ENCODE measurements at regions not wholly inside any gene's neighbourhood (a gene's known extent, or its start where the extent isn't known, plus 50 kb on each side); places are given as distances from the start of the nearest gene placed in this dataset.

DNA sequence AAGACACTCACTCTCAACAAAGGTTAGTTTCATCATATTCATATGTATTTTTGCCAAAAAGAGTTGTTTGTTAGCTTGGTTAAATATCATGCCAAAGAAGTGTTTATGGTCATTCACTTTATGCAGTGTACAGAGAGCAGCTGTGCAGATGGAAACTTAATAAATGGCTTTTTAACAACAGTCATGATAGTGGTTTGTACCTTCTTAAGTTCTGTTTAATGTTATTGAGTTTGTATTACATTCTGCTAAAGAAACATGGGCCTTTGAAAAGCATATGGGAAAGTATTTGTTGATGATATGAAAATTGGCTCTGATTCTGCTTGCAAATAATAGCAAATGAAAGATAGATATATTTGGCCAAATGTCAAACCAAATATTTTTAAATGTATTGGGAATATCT is 607.3 kb downstream of the NCAM2 start:
- DNase-seq: no peak

GRCh38 chr21:21606041-21606440 is 607.8 kb downstream of the NCAM2 start:
- no peak for DNase-seq

DNA sequence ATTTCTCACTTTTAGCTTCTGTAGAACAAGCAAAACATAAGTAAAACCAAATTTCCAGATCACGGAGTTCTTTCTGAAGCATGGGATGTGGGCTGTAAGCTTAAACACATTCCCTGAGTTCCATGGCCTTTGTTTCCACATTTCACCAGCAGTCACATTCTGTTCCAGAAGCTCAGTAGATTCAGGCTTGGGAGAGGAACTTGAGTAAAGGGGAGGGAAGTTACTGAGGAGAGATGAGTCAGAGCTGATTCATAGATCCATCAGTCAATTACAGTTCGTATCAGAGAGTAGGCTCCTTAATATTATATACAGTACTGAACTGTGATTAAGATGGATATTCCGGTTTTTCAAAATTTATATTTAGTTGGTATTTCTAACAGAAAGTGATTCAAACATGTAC is 614.3 kb downstream of the NCAM2 start:
- no peak for DNase-seq

DNA sequence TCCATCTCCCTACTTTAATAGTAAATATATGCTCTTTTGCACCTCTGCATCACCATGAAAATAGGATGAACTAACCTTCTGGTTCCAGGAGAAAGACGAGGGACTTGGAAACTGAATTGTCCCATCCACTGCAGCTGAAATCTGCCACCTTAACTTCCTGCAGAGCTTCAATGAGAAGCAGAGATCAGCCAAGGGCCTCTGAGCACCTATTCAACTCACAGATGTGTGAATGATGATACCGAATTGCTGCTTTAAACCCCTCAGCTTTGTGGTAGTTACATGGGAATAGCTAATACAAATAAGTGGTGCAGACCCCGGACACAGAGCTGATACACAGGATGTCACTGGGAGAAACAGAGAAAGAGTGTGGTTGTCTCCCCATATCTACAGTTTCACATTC is 616.8 kb downstream of the NCAM2 start:
- no peak for DNase-seq

DNA sequence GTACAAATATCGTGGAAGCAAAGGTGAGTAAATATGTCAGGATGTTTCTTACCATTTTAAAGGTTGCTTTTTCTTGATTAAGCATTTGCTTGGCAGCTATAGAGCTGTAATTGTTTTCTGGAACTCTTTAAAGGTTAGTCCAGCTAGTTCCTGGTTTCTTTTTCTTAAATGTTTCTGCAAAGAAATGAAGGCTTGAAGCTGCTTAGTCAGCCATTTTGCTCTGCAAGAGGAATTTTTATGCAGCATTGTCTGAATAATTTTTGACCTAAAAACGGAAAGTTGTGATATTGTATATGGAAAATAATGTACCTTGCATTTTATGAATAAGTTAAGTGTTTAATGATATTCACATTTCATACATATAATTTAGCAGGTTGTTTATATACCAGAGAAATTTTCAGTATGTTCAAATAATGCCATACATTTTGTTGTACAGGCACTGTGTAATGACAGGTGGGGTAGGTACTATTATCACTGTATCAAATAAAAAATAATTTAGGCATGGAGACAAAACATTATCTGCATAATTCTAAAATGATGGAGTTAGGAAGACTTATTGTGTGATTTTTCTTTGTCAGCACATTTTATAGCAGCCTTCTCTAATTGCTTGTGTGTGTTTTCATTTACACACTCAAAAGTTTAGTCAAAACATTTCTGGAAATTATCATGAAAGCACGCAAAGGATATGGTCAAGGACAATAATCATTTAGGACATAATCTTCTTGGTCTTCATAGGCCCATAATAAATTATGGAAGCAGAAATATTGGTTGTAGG is 624.4 kb downstream of the NCAM2 start:
- no peak for DNase-seq

GRCh38 chr21:21624674-21625073 is 626.5 kb downstream of the NCAM2 start:
- no peak for DNase-seq

DNA sequence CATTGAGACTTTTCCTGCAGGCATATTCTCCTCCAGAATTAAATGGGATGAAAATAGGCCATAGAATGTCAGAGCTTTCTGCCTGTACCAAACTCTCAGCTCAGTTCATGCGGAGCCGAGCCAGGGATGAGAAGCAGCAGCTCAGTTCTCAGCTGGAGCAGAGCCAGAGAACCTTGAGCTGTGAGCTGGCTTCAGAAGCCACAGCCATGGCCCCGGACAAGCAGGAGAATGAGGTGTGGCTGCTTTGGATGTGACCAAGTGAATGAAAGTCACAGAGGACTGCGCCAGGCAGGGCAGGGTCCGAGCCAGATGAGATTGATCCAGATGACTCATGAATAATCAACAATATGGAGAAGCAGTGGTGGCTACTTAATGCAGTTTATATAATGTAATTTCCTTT is 633.8 kb downstream of the NCAM2 start:
- no peak for DNase-seq

- no peak for DNase-seq
Observed at GRCh38 chr21:21632926-21633325, 634.7 kb downstream of the NCAM2 start.

- DNase-seq: no peak
Observed at GRCh38 chr21:21661741-21662140, 663.5 kb downstream of the NCAM2 start.

DNA sequence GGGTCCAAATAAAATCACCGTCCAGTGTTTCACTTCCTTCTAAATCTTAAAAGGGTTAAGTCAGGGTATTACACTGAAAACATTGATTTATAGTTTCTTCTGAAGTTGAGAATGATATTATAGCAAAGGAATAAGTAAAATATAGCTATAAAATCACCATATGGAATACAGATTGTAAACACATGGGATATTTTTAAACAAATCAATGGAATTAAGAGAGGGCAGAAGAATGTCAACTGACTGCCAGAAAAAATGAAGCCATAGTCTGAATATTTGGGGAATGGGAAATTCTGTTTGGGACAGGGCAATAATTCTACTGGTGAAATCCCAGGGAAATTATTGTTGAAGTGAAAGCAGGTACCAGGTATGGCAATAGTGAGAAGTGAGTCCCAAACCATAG is 664.6 kb downstream of the NCAM2 start:
- no peak for DNase-seq

DNA sequence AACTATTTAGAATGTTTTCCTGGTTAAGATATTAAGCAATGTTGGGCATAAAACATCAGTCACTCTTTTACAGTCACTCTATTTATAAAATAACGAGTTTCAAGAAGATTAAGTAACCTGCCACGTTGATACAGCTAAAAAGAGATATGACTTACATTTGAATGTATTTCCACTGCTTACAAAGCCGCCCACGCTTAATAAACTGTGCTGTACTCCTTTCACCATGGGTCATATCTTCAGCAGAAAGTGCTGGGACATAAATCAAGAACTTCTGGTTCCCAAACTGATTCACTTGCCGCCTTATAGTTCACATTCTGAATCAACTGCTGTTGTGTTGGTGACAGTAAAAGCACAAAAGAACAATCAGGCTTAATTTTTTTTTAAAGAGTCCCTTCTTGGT is 666.7 kb downstream of the NCAM2 start:
- no peak for DNase-seq

DNA sequence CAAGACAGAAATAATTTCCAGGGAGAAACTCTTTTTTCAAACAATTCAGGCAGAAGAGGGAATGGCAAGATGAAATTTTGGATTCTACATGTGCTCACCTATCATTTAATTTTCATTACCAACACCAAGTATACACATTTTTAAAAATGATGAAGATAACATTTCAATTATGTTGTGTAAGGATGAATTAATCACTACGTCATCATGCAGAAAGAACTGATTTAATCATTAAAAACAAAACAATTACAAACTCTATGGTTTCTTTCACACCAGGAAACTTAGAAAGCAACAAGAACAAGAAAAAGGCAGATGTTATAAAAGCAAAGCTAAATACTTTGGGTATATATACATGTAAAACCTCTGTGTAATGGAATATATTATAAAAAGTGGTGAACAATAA is 668.5 kb downstream of the NCAM2 start:
- no peak for DNase-seq

- no peak for DNase-seq
Observed at GRCh38 chr21:21668198-21668597, 670.0 kb downstream of the NCAM2 start.

- DNase-seq: no peak
Observed at GRCh38 chr21:21673959-21674358, 675.8 kb downstream of the NCAM2 start.

DNA sequence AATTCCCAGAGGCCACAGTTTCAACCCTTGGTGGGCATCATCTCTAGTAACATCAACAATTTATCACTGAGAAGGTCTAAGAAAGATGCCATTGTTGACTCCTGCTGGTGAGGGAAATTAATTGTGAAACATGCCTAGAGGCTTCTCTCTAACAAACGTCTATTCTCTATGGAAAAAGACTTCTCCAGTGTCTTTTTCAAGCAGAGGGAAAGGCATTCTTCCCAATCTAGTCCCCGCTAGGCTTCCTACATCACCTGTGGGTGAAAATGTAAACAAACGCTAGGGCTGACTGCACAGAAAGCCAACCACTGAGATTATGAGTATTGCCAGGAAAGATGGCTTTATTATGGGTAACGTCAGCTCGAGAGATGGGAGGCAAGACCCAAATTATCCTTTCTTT is 677.4 kb downstream of the NCAM2 start:
- DNase-seq: no peak

DNA sequence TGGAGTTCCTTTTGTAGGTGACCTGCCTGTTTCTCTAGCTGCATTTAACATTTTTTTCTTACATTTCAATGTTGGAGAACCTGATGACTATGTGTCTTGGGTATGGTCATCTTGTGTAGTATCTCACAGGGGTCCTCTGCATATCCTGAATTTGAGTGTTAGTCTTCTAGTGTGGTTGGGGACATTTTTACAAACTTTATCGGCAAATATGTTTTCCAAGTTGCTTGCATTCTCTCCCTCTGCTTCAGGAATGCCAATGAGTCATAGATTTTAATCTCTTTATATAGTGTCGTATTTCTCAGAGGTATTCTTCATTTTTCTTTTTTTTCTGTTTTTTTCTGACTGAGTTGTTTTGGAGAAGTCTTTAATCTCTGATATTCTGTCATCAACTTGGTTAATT is 684.0 kb downstream of the NCAM2 start:
- no peak for DNase-seq

GRCh38 chr21:21688889-21689288 is 690.7 kb downstream of the NCAM2 start:
- no peak for DNase-seq

DNA sequence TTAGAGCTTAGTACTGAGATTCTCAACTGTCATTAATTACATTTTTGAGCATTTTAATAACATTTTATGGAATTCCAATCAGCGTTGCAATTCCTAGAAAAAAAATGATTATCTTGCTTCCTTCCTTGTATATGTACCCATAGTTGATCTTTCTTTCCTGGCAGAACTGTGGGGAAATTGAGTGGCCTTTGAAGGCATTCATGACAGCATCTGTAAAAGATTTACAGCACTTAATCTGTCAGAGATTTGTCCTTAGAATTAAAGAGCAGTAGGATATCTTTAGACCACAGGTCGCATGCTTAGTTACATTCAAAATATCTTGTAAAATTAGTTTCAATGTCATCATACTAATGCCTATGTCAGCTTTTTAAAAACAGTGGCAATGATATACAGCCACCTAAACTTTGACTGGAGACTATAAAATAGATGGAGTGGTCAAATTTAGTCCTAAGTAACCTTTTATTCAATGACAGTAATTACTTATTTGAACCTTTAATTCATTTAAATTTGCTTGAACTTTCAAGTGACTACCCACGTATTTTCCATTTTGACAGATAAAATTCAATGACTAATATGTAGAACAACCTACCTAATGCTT is 692.0 kb downstream of the NCAM2 start:
- DNase-seq: no peak

- DNase-seq: no peak
Observed at GRCh38 chr21:21712748-21713520, 714.7 kb downstream of the NCAM2 start.

DNA sequence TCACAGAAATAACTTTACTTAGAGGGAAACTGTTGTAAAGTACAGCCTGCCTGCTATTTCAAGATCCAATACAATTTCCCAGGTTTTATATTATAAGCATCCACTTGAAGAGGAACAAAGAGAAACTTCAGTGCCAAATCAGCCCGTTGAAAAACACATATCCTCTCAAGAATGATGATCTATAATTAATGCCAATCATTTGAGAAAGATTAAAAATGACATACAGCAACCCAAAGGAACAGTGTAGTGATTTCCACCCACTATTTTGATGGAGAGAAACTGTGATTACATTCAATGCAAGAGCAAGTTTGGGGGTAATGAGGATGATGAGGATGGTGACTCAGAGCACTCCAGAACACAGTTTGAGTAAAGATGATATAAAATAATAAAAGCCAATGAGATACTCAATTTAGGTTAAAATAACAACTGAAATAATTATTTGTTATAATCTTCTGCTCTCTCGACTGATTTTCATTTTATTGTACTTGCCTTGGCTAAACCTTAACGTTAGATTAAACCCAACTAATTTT is 715.5 kb downstream of the NCAM2 start:
- DNase-seq: no peak

DNA sequence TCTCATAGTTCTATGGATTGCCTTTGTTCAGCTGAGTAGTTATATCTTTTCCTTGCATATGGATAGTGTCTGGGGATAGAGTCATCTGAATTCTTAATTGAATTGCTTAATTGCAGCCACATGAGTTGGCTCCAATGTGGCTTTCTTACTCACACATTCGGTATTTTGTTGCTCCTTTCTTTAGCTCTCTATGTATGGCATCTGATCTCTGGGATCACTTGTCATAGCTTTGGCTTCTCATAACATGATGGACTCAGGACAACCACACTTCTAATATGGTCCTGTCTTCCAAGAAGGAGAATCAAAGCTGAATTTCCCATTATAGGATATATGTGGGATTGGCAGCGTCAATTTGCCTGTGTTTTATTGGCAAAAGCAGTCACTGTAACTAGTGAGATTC is 716.2 kb downstream of the NCAM2 start:
- no peak for DNase-seq

- no peak for DNase-seq
Observed at GRCh38 chr21:21715266-21715969, 717.2 kb downstream of the NCAM2 start.

DNA sequence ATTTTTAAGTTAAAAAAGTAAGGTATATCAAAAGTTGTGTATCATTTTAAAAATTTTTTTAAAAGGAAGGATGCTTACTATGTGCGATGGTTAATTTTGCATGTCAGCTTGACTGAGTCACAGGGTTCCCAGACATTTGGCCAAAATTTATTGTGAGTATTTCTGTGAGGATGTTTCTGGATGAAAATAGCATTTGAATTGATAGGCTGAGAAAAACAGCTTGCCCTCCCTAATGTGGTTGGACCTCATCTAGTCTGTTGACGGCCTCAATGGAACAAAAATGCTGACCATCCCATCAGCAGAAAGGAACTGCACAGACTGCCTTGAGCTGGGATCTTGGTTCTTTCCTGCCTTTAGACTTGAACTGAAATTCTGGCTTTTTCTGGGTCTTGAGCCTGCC is 724.5 kb downstream of the NCAM2 start:
- no peak for DNase-seq

Measured in NCI-H1048 (cell line).